A673 (cell line): ENCODE measurements at regions not wholly inside any gene's neighbourhood (a gene's known extent, or its start where the extent isn't known, plus 50 kb on each side); places are given as distances from the start of the nearest gene placed in this dataset.

Source experiments
- EZH2 ChIP-seq: fragments of 200-600 bp; sonication (generic); IDR thresholded peaks from 2 replicates; pipeline ENCODE4 v1.6.1; 2017; ENCODE audit warnings: borderline replicate concordance, low read depth, mild to moderate bottlenecking, mixed read lengths, antibody characterized with exemption, low read length; ENCODE audit not compliant: poor library complexity, severe bottlenecking
- TF ChIP-seq, protein P1 (sequence below): fragments of 300-800, 200-600 bp; sonication (generic); conservative IDR thresholded peaks from 2 replicates; pipeline ENCODE4 v1.5.1; 2017; ENCODE audit warnings: low read depth, mild to moderate bottlenecking, antibody characterized with exemption, low read length, moderate library complexity, mixed read lengths

DNA sequence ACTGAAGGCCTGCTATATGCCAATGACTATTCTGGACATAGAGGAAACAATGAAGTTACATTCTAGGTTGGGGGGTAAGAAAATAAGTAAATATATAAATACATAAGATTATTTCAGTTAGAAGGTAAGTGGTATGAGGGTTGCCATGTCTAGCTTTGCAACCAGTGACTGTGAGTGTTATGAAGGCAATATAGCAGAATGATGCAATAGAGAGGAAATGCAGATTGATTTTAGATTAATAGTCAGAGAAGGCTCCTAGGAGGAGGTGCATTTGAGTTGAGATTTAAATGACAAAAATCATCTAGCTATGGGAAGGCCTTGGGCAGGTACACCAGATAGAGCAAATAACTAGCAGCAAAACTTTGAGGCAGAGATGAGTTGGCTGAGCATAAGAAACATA, 243.2 kb downstream of the FBXO8 start:
- TF ChIP-seq, protein P1, sequence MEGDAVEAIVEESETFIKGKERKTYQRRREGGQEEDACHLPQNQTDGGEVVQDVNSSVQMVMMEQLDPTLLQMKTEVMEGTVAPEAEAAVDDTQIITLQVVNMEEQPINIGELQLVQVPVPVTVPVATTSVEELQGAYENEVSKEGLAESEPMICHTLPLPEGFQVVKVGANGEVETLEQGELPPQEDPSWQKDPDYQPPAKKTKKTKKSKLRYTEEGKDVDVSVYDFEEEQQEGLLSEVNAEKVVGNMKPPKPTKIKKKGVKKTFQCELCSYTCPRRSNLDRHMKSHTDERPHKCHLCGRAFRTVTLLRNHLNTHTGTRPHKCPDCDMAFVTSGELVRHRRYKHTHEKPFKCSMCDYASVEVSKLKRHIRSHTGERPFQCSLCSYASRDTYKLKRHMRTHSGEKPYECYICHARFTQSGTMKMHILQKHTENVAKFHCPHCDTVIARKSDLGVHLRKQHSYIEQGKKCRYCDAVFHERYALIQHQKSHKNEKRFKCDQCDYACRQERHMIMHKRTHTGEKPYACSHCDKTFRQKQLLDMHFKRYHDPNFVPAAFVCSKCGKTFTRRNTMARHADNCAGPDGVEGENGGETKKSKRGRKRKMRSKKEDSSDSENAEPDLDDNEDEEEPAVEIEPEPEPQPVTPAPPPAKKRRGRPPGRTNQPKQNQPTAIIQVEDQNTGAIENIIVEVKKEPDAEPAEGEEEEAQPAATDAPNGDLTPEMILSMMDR = no peak
- no peak for TF ChIP-seq EZH2
